ENCODE measurements at regions not wholly inside any gene's neighbourhood (a gene's known extent, or its start where the extent isn't known, plus 50 kb on each side); places are given as distances from the start of the nearest gene placed in this dataset.

DNA sequence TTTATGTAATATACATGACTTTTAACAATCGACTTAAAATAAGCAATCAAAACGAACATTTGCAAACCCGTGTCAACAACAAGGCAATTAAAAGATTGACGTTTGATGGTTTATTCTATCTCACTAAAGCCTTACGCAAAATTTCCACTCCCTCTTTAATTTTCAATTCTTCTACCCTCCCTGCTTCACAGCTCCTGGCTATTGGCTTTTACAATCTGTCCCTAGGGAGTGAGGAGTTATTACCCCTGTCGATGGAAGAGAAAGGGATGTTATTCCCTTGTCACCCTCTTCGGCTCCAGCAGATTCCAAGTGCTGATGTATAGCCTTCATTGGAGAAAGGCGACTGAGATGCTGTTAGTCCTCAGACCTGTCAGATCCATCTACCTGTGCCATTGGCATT lies 161.3 kb downstream of the ZNF281 start:
- no peak for DNase-seq

DNA sequence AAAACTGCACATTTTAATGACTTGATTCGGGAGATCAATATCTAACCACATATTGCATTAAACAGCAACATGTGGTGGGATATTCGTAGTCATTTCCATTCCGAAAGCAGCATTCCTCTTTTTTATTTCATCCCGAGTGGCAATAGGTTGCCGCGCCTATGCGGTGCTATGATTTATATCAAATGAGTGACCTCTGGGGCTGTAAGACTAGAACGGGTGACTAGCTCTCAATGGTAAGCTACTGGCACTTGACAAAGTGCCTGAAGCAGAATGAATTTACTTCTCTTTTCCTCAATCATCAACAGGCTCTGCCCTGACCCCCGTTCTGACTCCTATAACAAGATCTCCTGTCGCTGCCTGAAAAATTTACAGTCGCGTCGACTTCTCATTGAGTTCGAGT lies 162.3 kb downstream of the ZNF281 start:
- peak; percentile 46 for DNase-seq

DNA sequence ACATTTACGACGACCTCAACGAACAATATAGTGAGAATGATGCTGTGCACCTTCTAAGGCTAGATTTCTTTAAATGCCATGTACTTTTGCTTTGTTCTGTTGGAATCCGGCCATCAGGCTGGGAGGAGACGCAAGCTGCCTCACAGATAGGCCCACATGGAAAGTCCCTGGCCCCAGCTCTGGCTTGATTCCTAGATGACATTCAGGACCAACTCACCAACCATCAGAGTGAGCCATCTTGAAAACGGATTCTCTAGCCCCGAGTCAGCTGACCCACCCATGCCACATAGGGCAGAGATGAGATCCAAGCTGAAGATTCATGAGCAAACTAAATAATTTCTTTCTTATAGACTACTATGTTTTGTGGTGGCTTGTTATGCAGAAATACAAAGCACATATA lies 164.4 kb downstream of the ZNF281 start:
- no peak for DNase-seq

DNA sequence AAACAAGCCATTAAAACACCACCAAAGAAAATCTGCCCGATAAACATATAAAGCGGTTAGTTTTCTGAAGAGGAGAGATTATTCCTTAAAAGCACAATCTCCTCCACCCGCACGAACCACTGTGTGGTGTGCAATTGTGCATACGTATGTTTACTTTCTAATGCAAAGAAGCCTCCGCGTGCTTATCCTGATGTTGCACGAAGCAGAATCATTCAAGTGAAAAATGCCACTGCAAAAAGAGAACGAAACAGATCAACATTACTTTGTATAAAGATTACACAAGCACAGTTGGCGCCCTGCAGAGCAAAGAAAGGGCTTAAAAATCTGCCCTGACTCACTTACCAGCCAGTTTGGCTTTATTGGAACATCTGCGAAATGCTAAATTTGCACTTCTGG lies 166.8 kb downstream of the ZNF281 start:
- no peak for DNase-seq

DNA sequence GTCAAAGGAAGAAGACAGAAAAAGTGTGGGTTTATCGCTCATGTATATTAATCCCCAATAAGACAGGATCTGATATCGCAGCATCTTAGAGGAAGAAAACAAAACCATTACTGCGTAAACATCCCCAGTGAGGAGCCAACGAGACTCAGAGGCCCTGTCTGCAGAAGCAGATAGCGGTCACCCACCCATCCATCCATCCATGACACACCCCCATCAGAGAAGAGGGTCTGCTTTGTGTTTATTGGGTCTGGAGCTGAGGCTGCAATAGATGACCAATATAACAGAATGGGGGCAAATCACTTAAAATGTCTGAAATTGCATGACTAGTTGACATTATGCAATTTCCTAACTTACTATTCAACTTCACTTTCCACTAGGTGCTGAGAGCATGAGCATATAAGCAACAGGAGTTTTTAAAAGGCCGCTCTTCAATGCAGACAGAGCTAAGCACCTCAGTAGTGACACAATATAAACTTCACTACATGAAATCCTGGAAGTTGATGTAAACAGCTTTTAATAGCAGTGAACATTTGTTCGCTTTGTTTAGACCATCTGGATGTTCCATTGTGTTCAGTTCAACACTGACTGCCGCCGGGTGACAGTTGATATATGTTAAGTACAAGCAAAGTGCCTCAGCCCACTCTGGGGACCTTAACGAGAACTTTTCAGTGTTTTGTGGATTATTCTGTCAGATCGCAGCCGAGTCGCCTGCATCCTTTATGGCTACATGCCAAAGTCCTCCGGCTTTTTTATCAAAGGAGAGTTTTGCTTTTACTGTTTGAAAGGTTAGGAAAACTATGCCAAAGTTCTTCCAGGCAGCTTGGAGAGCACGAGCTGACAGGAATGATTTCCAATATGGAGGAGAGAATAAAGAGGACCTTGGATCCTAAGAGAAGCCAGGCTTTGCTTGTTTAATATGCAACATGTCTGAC lies 167.5 kb downstream of the ZNF281 start:
- peak; percentile 78 for DNase-seq

DNA sequence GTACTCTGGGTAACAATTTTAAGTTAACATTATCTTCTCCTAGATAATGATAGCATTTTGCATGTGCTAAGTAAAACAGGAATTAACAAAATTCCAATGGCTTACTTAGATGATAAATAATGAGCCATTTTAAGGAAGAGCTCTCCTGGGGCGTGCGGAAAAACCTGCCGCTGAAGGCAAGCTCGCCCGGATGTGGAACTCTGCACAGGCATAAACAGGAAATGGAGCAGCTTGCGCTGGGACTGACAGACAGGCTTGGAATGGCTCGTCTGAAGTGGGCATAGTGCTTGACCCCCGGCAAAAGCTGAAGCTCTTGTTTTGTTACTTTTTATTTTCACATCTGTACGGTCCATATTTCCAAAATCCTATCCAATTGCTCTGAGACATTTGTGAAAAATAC lies 169.2 kb downstream of the ZNF281 start:
- no peak for DNase-seq

DNA sequence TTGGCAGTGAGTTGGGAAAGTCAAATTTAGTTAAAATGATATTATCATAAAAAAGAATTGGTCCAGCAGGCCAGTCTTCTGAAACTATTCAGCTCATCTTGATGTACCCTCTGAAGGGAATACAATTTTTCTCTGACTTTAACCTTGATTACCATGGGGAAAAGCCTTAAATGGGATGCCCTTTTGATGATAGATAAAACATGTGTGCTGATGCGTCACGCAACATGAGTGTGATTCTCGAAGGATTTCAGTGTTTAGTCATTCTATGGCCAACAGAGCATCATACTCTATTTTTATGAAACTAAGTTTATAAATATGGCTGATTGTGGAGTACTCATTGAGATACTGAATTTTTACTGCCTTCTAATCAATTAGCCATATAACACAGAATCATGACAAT lies 171.5 kb downstream of the ZNF281 start:
- no peak for DNase-seq

DNA sequence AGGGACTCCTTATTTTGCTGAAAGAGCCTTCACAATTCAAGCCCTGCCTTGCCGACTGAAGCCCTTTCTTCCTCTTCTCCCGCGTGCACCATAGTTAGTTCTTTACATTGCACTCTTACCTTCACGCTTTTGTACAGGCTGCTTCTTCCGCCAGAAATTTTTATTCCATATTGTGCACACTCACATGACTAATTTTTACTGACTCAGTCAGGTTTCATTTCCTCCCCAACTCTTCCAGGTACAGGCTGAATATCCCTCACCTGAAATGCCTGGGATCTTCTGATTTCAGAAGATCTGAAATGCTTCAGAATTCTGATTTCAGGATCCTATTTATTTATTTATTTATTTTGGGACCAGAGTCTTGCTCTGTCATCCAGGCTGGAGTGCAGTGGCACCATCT lies 172.8 kb downstream of the ZNF281 start:
- DNase-seq: no peak

DNA sequence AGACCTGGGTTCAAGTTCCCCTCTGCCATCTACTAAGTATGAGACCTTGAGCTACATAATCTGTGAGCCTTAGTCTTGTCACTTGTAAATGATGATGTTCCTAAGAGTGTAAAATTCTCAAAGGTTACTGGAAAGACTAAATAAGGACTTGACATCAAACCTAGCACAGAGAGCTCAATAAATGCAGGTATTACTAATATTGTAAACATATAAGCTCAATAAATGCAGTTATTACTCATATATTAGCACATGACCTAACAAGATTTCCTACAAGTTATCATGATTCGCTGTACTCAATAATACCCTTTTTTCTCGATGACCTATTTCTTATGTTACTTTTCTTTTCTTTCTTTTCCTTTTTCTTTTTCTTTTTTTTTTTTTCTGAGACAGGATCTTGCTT lies 174.9 kb downstream of the ZNF281 start:
- no peak for DNase-seq

DNA sequence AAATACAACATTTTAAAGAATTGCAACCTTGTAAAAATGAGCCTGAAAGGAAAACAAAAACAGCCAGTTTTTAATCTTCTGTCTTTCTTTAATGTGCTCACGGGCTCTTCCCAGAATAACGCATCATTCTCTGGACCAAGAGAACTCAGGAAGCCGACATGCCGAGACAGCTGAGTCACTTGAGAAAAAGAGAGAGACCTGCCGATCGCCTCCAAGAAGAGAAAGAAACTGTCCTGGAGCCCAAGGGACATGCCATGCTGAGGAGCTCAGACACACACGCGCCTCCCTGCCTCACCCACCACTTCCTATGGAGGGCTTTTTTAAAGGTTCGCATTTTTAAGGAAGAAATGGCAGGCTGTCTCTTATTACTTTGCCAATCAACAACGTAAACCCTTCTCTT lies 176.4 kb downstream of the ZNF281 start:
- no peak for DNase-seq

DNA sequence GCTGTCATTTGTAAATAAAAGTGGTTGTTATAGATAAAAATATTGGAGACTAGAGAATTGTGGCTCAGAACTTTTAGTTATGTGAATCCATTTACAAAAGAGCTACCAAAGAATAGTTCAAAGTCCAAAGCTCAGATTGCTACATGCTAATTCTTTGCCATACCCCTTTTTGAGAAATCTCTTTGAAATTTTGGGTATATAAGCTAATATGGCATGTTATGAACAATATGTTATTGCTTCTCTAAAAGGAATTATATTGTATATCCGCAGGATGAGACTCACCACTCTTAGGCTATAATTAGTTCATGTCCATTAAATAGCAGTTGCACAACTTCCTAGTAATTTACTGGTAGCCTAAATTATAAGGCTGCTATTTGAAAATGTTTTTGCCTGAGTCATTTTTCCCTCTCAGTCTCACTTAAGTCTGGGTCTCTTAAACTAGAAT lies 178.0 kb downstream of the ZNF281 start:
- no peak for DNase-seq

DNA sequence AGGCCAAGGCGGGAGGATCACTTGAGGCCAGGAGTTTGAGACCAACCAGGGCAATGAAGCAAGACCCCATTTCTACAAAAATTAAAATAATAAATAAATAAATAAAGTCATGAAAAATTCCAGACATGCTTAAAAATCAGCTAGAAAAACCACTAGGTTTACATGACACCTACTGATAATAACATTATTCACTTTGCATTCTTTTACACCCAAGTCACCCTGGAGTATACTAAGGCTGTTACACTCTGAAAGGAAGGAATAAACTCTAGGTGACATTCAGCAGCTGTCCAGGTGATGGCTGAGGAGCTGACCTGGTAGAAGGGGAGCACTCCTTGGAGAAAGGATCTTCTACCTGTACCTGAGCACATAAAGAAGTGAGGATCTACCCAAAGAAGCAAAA lies 179.2 kb downstream of the ZNF281 start:
- no peak for DNase-seq

DNA sequence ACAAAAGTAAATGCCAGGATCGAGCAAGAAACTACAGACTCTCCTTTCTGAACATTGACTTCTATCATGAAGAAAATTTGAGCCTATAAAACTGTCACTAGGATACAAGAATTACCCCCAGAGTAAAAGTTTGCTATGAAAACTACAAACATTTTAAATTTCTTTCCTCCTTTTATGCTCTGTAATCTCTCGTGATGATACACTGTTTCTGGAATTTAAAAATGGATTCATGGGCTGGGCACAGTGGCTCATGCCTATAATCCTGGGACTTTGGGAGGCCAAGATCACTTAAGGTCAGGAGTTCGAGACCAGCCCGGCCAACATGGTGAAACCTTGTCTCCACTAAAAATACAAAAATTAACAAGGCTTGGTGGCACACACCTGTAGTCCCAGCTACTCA lies 181.3 kb downstream of the ZNF281 start:
- no peak for DNase-seq

DNA sequence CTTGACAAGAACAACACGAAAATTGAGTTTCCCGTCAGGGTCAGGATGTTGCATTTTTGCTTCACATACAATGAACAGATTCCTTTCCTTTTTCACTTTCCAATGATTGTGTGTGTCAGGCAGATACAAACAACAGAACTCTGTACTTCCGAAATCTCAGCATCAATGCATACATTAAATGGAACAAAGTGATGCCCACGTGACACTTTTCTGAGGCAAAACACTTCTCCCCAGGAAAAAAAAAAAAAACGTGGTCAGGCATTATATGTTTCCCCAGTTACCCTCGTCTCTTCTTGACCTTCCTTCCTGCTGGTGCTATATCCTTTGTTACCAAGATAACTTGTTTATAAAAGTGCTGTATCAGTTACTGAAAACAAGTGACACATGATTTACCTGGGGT lies 181.8 kb downstream of the ZNF281 start:
- no peak for DNase-seq

Measured in eye (tissue), 1 donor.